Nephron (organoid): ENCODE measurements at regions not wholly inside any gene's neighbourhood (a gene's known extent, or its start where the extent isn't known, plus 50 kb on each side); places are given as distances from the start of the nearest gene placed in this dataset.

ENCODE experiments used
- H3K27ac Mint-ChIP-seq, 3 experiments: 2 replicates each; pipeline ENCODE4 v1.8.0; 2020; ENCODE audit warnings: mixed read lengths in 3 of 3, mild to moderate bottlenecking in 2 of 3, moderate library complexity in 1 of 3
- H3K27me3 Mint-ChIP-seq: 2 replicates; pipeline ENCODE4 v1.8.0; 2021; ENCODE audit warnings: low read depth, mild to moderate bottlenecking, moderate library complexity, mixed read lengths
- H3K36me3 Mint-ChIP-seq: 2 replicates; pipeline ENCODE4 v1.8.0; 2020; ENCODE audit warnings: low read depth, mixed read lengths
- H3K4me1 Mint-ChIP-seq: 2 replicates; pipeline ENCODE4 v1.8.0; 2020; ENCODE audit warnings: mixed read lengths
- H3K4me3 Mint-ChIP-seq, 3 experiments: 2 replicates each; pipeline ENCODE4 v1.8.0; 2020; ENCODE audit warnings: mild to moderate bottlenecking in 3 of 3, mixed read lengths in 3 of 3, moderate library complexity in 2 of 3
- H3K9me3 Mint-ChIP-seq: 2 replicates; pipeline ENCODE4 v1.8.0; 2020; ENCODE audit warnings: mixed read lengths
- CTCF ChIP-seq, 3 experiments: fragments of 200-600 bp; sonication (generic); IDR thresholded peaks; one replicate each; pipeline ENCODE4 v1.5.0; 2021; ENCODE audit warnings: antibody characterized with exemption in 3 of 3; ENCODE audit not compliant: unreplicated experiment in 3 of 3

GRCh38 chr18:78742218-78742745 is 237.3 kb upstream of the SALL3 start:
- H3K9me3 Mint-ChIP-seq: no peaks in the 10 kb centered on the region
- no peak for TF ChIP-seq CTCF (IDR thresholded peaks at IDR 0.05; ENCODE audit: unreplicated experiment in 3 of 3)
- H3K36me3 Mint-ChIP-seq: no peaks in the 10 kb centered on the region
- H3K27ac Mint-ChIP-seq: no peak overlapping the region
- no peaks in the 10 kb centered on the region for H3K4me1 Mint-ChIP-seq
- peaks cover 31% of the 10 kb centered on the region for H3K27me3 Mint-ChIP-seq
- no peak overlapping the region for H3K4me3 Mint-ChIP-seq

GRCh38 chr18:78743078-78743477 is 236.5 kb upstream of the SALL3 start:
- Mint-ChIP-seq H3K36me3 (no peaks in the 10 kb centered on the region), H3K9me3 (no peaks in the 10 kb centered on the region), H3K4me1 (no peaks in the 10 kb centered on the region), H3K27ac (no peak overlapping the region), H3K27me3 (peaks cover 31% of the 10 kb centered on the region), H3K4me3 (no peak overlapping the region)
- no peak for TF ChIP-seq CTCF (IDR thresholded peaks at IDR 0.05; ENCODE audit: unreplicated experiment in 3 of 3)

GRCh38 chr18:78751664-78752063 is 228.0 kb upstream of the SALL3 start:
- H3K4me1 Mint-ChIP-seq: no peaks in the 10 kb centered on the region
- no peak overlapping the region for H3K4me3 Mint-ChIP-seq
- H3K27ac Mint-ChIP-seq: no peak overlapping the region
- no peak for TF ChIP-seq CTCF (IDR thresholded peaks at IDR 0.05; ENCODE audit: unreplicated experiment in 3 of 3)
- peaks cover 11% of the 10 kb centered on the region for H3K27me3 Mint-ChIP-seq
- H3K36me3 Mint-ChIP-seq: no peaks in the 10 kb centered on the region
- no peaks in the 10 kb centered on the region for H3K9me3 Mint-ChIP-seq

GRCh38 chr18:78753240-78753639 is 226.4 kb upstream of the SALL3 start:
- H3K27me3 Mint-ChIP-seq: peaks cover 11% of the 10 kb centered on the region
- H3K36me3 Mint-ChIP-seq: no peaks in the 10 kb centered on the region
- TF ChIP-seq CTCF (IDR thresholded peaks at IDR 0.05; ENCODE audit: unreplicated experiment in 3 of 3): no peak
- H3K27ac Mint-ChIP-seq: no peak overlapping the region
- H3K4me3 Mint-ChIP-seq: no peak overlapping the region
- H3K9me3 Mint-ChIP-seq: no peaks in the 10 kb centered on the region
- no peaks in the 10 kb centered on the region for H3K4me1 Mint-ChIP-seq

- H3K4me3 Mint-ChIP-seq: no peak overlapping the region
- no peak overlapping the region for H3K27ac Mint-ChIP-seq
- TF ChIP-seq CTCF (IDR thresholded peaks at IDR 0.05; ENCODE audit: unreplicated experiment in 3 of 3): no peak
- H3K27me3 Mint-ChIP-seq: peaks cover 21% of the 10 kb centered on the region
- H3K4me1 Mint-ChIP-seq: no peaks in the 10 kb centered on the region
- no peaks in the 10 kb centered on the region for H3K36me3 Mint-ChIP-seq
- H3K9me3 Mint-ChIP-seq: no peaks in the 10 kb centered on the region
Observed at GRCh38 chr18:78754311-78755043, 225.1 kb upstream of the SALL3 start.

GRCh38 chr18:78757014-78757413 is 222.6 kb upstream of the SALL3 start:
- peaks cover 4% of the 10 kb centered on the region for H3K9me3 Mint-ChIP-seq
- H3K4me1 Mint-ChIP-seq: no peaks in the 10 kb centered on the region
- H3K4me3 Mint-ChIP-seq: no peak overlapping the region
- no peaks in the 10 kb centered on the region for H3K36me3 Mint-ChIP-seq
- H3K27me3 Mint-ChIP-seq: peaks cover 20% of the 10 kb centered on the region
- TF ChIP-seq CTCF (IDR thresholded peaks at IDR 0.05; ENCODE audit: unreplicated experiment in 3 of 3): no peak
- H3K27ac Mint-ChIP-seq: no peak overlapping the region
